ELR (cell line): ENCODE measurements at regions not wholly inside any gene's neighbourhood (a gene's known extent, or its start where the extent isn't known, plus 50 kb on each side); places are given as distances from the start of the nearest gene placed in this dataset.

Experiments used
- DNase-seq: peaks from one replicate; pipeline ENCODE4 v3.0.0-alpha.2; 2015; ENCODE audit warnings: low read depth

DNA sequence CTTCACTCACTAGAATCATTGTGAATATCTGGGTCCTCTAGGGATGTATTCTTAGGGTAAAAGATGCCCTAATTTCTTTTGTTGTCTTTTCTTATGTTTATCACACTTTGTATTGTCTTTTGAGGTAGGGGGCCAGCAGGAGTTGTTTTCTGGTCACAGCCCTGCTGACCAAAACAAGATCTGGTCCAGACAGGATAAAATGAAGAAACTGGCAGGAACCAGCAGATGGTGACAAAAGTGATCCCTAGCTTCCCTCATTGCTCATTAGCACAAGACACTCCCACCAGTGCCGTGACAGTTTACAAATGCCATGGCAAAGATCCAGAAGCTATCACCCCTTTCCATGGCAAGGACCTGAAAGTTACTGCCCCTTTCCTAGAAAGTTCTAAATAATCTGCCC is 81.7 kb upstream of the CCDC85A start:
- no peak for DNase-seq

DNA sequence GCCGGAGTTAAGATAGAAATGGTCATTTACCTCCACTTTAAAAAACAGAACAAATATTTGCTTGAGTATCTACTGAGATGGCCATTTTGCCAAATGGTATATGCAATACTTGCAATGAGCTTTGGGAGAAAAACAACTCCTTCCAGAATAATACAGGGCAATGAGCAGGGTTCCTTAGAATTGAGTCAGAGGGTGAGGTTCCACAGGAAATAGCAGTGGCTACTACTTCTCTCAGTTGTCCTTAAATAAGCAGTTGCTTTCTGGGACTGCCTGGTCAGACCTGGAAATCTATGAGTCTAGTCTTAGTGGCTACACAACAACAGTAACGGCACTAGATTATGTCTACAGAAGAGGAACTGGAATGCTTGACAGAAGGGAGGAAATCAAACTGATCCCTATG is 80.9 kb upstream of the CCDC85A start:
- DNase-seq: peak; percentile 59

DNA sequence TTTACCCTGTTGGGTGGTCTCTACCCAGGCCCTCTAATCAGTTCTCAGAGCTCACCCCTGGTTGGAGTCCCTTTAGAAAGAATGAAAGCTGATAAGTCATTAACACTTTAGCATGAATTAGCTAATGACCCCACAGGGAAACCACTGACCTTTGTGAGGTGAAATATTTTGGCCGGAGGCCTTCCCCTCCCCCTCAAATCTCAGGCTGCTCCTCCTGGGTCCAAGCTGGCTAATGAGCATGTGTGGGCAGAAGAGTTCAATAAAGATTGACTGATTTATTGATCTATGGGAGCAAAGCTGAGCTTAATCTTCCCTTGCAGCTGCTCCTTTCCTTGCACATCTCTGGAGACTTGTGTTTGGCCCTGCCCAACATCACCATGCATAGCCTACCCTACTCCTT is 78.8 kb upstream of the CCDC85A start:
- no peak for DNase-seq

DNA sequence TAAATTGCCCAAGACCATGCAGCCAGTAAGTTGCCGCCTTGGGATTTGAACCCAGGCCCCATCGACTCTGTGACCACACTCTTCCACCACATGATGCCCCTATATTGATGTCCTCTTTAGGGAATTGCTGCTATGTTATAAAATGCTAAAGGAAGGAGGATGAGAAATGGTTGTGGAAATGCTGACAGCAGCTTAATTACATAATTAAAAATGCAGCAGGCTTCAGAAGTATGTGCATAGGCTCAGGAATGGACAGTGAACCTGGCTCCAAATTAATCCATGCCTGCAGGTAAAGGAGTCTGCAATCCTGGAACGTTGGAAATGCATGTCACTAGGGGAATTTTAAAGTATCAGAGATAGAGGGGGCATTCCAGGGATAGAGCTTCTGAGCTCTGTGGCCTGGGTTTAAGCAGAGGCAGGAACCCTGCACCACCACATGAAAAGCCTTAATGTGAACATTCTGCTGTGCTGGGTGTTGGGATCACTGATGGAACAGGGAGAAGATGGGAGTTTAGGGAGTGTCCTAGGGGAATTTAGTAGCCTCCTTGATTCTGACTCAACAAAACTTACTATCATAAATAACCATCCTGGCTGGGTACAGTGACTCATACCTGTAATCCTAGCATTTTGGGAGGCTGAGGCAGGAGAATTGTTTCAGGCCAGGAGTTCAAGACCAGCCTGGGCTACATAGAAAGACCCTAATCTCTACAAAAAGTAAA is 76.1 kb upstream of the CCDC85A start:
- DNase-seq: peak; percentile 19

DNA sequence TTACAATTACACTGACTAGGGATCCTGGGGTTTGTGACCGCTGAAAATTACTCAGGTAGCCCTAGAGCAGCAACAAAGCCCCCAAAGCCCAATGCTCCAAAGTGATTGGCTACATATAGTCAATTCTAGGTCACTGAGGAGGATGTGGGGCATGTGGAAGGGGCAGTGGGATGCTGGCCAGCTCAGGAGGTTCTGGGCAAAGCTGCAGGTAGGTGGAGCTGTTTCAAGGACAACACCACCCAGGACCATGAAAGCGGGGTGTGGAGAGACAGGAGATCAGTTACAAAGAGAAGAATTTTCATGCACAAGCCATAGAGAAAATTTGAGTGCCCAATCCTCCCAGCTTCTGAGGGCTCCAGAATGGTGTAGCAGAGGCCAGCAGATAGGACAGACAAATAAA is 75.0 kb upstream of the CCDC85A start:
- DNase-seq: no peak

DNA sequence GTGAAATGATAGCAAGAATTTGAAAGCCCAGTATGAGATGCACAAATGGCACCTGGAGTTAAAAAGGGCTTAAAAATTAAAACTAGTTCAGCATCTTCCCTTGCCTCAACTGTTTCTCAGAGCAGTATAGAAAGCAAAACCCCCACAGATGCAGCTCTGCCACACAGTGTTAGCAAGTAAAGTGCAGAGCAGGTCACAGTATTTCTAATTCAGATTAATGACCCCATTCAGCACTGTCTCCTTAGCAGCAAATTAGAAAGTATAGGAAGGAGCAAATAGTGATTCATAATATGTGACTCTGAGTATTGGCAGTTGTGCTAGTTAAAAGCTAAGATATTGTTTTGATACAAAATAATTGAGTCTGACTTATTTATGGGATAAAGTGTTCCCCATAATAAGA is 73.8 kb upstream of the CCDC85A start:
- DNase-seq: no peak

DNA sequence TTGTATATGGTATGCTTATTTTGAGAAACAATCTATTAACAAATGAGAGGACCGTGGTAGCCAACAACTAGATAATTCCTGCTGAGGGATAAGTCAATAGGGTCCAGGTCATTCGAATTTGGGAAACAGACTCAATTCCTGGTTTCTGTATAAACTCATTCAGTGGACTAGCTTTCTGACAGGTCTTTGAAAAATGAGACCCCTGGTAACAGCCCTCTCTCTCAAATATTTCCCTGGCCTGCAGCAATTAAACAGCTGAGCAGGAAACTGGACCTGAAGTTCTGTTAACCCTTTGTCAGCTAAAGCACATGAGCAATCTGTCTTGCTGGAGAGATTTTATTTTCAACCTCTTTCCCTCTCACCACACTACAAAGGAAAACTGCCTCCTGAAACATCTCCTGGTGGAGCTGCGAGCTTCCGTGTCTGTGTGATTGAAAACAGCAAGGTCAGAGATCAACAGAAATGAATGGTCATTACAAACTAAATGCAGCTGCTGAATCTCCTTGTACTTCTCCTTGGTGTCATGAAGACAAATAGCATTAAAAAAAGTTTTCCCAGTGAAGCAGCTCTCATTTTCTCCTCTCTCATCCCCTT is 70.3 kb upstream of the CCDC85A start:
- no peak for DNase-seq

DNA sequence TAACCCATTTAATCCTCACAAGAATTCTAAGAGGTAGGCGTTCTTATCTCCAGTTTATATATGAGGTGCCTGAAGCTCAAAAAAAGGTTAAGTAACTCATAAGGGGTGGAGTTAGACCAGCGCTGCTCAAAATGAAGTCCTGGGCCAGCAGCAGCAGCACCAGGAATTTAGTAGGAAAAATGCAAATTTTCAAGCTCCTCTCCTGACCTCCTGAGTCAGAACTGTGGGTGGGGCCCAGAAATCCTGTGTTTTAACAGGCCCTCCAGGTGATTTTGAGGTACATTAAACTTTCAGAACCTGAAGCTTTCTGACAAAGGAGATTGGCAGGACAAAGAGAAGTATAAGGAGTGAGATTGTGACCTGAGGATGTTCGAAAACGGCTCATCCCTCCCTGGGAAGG is 66.0 kb upstream of the CCDC85A start:
- DNase-seq: no peak

DNA sequence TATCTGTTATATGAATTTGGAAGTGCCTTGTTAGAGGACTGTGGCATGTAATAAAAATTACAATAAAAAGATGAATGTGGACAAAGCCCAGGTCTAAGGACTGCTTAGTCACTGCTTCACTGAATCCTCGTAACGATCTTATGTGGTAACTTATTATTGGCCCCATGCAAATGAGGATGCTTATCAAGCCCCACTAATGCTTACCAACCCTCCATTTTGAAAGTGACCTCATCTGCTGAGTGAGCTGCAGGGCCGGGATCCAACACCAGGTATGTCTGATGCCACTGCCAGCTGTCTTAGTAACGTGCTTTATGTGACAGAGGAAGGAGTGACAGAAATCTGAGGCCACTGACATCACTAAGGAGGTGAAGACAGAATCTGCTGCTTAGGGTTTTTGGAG is 65.3 kb upstream of the CCDC85A start:
- peak; percentile 19 for DNase-seq

DNA sequence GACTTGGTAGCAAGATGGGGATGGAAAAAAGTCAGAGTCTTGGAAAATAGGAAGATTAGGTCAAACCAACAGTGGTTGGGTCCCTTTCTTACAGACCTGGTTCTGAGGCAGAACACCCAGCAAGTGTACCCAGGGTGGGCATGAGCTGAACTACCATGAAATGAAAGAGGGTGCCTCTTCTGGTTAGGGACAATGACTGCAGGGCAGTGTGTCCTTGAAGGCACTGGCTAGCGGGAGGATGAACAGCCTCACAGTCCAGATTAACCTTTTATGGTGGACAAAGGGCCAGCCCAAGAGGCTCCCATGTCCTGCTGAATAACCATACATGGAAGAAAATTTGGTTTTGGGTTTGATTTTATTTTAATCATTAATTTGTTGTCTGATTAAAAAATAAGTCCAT is 61.8 kb upstream of the CCDC85A start:
- no peak for DNase-seq

DNA sequence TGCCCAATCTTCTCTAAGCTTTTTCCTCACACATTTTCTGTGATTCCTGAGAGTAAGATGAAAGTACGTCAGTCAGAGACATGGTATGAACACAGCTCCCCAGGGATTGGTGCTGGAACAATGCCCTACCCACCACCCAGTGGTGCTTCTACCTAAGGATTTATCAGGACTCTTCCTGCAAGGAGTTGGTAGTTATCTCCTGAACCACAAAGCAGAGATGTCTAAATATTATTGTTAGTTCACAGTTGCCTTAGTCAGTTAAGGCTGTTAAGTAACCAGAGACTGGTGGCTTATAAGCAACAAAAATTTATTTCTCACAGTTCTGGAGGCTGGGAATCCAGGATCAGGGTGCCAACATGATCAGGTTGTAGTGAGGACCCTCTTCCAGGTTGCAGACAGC is 60.3 kb upstream of the CCDC85A start:
- no peak for DNase-seq

DNA sequence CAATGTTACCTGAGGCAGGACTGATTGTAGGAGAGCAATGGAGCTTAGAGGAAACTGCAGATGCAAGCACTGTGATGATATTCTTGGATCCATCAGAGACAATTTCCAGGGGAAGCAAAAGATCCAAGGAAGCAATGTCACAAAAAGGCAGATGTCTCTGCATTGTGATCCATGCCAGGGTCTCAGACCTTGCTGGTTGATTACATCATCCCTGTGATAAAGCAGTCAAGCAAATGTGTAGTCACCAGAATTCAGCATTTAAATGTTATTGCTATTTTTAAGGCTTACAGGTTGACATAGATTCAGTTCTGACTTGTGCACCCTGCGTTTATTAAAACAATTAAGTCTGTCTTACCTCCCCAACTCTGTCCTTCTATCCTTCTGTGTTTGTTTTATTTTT is 56.8 kb upstream of the CCDC85A start:
- no peak for DNase-seq

DNA sequence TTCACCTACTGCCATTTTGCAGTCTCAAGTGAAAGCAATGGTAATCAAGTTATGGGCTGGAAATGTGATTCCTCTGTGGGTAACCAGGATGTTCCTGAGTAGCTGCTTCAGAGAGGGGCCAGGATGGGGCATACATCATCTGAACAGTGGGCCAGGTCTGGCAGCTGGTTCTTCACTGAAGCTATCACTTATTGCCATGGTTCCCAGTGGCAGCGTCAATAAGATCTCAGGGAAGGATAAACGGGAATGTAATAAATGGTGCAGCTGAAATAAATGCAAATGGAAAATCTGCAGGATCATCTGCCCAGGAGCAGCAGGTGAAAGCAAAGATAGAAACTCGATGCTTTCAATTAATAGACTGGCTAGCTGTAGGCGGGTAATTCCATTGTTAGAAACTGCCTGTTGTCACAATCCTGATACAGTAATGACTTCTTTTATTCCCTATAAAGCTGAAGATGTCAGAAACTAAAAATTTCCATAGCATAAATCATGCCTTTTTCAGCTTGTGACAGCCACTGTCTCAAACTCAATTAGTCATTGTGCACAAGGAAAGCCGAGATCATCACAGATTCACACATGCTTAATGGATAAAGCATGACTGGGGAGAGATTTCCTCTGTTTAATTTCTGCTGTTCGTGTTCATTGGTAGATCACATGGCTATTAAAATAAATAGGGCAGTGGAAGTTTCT is 56.2 kb upstream of the CCDC85A start:
- no peak for DNase-seq

DNA sequence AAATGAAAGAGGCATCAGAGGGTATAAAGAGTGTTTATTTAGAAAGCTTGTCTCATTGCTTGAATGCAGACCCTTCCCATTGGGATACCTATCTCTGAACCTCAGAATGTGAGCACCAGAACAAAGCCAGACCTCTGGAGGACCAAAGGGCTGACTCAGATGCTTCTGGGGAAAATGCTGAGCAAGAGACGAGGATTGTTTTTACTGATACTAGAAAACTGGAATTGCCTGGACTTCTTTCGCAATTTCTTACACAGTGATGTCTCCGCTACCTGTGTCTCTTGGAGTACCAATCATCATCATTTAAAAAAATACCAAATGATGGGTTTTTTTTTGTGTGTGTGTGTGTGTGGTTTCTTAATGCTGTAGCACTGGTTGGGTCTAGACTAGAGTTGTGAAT is 55.6 kb upstream of the CCDC85A start:
- no peak for DNase-seq

DNA sequence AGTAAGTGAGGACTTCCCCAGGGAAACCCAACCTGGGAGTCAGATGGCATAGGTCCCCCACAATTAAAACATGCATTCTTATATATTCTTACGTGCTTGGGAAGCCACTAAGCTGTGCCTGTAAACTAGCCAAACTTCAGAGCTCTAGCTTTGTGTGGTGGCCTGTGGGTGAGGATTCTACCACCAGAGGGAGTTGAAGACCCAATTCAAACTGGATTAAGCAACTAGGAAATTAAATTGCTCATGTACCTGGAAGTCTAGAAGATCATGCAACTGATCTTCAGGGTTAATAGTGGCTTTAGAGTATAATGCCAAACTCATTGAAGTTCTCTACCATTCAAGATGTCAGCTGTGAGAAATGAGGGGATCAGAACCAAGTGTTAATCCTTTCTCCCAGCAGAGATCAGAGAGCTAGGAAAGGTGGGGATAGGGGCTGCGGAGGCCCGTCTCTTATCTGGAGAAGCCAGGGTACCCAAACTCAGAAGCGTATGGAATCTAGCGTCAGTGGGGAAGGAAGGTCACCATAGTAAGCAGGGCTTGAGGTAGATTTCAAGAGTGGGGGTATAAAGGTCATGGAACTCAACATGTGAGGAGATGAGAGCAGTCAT is 53.2 kb upstream of the CCDC85A start:
- DNase-seq: peak; percentile 64

DNA sequence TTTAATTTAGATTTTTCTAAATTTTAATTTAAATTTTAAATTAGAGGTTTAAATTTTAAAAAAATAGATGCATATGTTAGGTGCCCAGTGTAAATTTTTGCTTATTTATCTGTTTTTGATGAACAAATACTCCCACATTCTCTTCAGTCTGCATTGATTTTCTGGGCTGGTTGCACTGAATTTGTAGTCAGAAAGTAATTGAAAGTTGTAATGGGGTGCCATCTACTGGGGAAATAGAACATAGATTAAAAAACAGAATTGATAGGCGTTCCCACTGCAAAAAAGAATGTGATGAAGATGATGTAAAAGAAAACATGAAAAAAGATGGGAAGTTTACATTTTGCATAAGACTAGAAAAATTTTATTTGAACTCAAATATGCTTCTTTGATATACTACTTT is 51.7 kb upstream of the CCDC85A start:
- peak; percentile 70 for DNase-seq

DNA sequence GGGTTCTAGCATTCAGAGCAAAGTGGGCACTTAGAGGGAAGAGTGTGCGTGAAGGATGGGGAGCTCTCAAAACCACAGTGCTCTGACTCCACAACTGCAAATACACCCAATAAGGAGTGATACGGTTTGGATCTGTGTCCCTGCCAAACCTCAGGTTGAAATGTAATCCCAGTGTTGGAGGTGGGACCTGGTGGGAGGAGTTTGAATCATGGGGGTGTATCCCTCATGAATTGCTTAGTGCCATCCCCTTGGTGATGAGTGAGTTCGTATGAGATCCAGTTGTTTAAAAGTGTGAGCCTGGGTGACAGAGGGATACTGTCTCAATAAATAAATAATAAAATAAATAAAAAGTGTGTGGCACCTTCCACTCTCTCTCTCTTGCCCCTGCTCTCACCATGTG is 50.3 kb upstream of the CCDC85A start:
- no peak for DNase-seq

DNA sequence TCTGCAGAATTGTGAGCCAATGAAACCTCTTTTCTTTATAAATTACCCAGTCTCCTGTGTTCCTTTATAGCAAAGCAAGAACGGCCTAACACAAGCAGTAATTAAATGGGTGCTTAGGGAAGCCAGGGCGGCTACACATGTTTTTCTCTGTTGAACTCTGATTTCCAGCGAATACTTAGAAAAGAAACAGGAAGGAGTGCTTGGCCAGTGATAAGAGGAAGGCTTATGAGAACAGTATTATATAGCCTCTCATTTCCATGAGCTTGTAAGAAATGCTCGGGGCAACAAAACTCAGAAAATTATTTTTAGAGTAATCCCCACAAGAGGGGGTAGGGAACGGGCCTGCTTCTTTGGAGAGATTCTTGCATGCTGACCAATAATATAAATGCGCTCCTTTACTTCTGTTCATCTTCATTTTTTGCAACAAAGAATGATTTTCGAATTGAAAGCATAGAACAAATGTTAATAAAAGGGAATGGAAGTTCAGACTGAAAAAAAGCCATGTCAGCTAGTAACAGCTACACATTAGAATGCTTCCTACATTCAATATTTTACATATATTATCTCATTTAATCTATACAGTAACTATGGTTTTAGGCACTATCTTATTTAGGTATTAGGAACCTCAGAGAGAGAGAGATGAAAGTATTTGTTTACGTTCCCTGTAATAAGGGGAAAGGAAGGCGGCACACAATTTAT is 49.7 kb upstream of the CCDC85A start:
- no peak for DNase-seq
